ENCODE measurements at regions not wholly inside any gene's neighbourhood (a gene's known extent, or its start where the extent isn't known, plus 50 kb on each side); places are given as distances from the start of the nearest gene placed in this dataset.

DNA sequence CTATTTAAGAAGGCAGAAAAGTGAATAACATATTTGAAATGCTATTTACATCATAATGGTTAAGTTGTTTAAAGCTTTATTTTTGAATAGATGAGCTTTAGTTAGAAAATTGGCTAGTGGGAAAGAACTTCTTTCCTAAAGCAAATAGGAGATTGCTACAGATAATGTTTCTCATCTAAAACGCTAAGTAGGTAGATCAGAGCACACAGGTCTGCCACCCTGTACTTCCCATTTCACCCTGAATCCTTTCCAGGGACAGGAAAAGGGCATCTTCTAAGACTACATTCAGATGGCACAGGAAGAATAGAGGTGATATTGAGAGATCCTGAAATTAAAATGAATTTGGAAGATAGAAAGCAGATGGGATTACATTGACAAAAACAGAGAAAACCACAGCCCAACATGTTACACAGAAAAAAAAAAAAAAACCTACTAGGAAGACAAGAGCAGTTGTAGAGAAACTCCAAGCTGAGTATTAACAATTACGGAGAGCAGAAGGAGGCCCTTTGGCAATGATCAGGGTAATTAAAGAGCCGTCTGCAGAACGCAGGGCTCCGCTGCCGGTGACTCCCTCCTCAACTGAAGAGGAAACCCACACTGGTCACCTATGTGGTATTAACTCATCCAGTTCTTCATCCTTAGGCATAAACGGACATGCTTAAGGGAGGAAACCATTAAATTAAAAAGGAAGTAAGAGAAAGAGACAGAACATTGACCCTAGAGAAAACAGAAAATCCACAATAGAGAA, 53.6 kb upstream of the MAP10 start:
- Histone ChIP-seq H3K27ac (no peak overlapping the region), H3K9me3 (peaks cover 7 to 20% of the 10 kb centered on the region in 2 donors), H3K27me3 (no peaks in the 10 kb centered on the region), H3K4me3 (no peak overlapping the region), H3K36me3 (no peaks in the 10 kb centered on the region), H3K4me1 (no peaks in the 10 kb centered on the region)
- no peak for DNase-seq (ENCODE audit: low spot score)
- TF ChIP-seq, protein P1, sequence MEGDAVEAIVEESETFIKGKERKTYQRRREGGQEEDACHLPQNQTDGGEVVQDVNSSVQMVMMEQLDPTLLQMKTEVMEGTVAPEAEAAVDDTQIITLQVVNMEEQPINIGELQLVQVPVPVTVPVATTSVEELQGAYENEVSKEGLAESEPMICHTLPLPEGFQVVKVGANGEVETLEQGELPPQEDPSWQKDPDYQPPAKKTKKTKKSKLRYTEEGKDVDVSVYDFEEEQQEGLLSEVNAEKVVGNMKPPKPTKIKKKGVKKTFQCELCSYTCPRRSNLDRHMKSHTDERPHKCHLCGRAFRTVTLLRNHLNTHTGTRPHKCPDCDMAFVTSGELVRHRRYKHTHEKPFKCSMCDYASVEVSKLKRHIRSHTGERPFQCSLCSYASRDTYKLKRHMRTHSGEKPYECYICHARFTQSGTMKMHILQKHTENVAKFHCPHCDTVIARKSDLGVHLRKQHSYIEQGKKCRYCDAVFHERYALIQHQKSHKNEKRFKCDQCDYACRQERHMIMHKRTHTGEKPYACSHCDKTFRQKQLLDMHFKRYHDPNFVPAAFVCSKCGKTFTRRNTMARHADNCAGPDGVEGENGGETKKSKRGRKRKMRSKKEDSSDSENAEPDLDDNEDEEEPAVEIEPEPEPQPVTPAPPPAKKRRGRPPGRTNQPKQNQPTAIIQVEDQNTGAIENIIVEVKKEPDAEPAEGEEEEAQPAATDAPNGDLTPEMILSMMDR (IDR thresholded peaks at IDR 0.05), result no peak

DNA sequence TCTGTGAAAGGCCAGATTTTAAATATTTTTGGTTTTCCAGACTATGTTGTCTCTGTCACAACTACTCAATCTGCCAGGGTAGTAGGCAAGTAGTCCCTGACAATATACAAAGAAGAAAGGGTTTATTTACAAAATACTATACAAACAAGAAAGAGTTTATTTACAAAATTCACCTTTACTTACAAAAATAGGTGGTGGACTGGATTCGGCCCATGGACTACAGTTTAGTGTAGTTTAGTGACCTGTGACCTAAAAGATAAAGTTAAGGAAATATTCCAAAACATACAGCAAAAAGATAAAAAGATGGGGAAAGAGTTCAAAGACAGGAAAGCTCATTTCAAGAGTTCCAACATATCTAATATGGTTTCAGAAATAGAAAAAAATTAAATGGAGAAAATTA, 52.9 kb upstream of the MAP10 start:
- peaks cover 7 to 20% of the 10 kb centered on the region in 2 donors for H3K9me3 ChIP-seq
- no peak for DNase-seq (ENCODE audit: low spot score)
- no peaks in the 10 kb centered on the region for H3K27me3 ChIP-seq
- H3K27ac ChIP-seq, result no peak overlapping the region
- TF ChIP-seq, protein P1 (IDR thresholded peaks at IDR 0.05), result no peak
- H3K36me3 ChIP-seq, result no peaks in the 10 kb centered on the region
- no peak overlapping the region for H3K4me3 ChIP-seq
- no peaks in the 10 kb centered on the region for H3K4me1 ChIP-seq

DNA sequence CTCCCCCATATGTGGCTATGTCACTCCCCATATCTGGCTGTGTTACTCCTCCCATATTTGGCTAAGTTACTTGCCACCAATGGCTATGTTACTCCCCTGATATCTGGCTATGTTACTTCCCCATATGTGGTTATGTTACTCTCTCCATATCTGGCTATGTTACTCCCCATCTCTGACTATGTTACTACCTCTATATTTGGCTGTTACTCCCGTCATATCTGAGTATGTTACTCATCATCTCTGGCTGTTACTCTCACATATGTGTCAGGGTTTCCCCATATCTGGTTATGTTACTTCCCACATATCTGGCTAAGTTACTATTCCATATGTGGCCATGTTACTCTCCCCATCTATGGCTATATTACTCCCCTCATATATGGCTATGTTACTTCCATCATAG, 50.3 kb upstream of the MAP10 start:
- no peaks in the 10 kb centered on the region for H3K4me1 ChIP-seq
- H3K36me3 ChIP-seq, result no peaks in the 10 kb centered on the region
- no peak overlapping the region for H3K27ac ChIP-seq
- no peak for DNase-seq (ENCODE audit: low spot score)
- no peak overlapping the region for H3K4me3 ChIP-seq
- TF ChIP-seq, protein P1 (IDR thresholded peaks at IDR 0.05), result no peak
- H3K9me3 ChIP-seq, result peaks cover 0 to under 1% of the 10 kb centered on the region in 2 donors
- H3K27me3 ChIP-seq, result no peaks in the 10 kb centered on the region

Measured in right atrium auricular region (tissue), 2 donors.